Neural cell (in vitro differentiated cells): ENCODE measurements at regions not wholly inside any gene's neighbourhood (a gene's known extent, or its start where the extent isn't known, plus 50 kb on each side); places are given as distances from the start of the nearest gene placed in this dataset.

Experiments used
- CTCF ChIP-seq: fragments of 450-650 bp; IDR thresholded peaks from 2 replicates; pipeline ENCODE4 v1.5.1; 2014; ENCODE audit warnings: antibody characterized with exemption, mild to moderate bottlenecking, moderate library complexity; ENCODE audit not compliant: poor library complexity, severe bottlenecking
- EP300 ChIP-seq: fragments of 450-650 bp; conservative IDR thresholded peaks from 2 replicates; pipeline ENCODE4 v1.6.1; 2014; ENCODE audit warnings: antibody characterized with exemption, mild to moderate bottlenecking, moderate library complexity; ENCODE audit not compliant: poor library complexity, severe bottlenecking
- MXI1 ChIP-seq: fragments of 450-650 bp; conservative IDR thresholded peaks from 2 replicates; pipeline ENCODE4 v1.6.1; 2014; ENCODE audit warnings: antibody characterized with exemption, mild to moderate bottlenecking; ENCODE audit not compliant: poor library complexity, severe bottlenecking
- POLR2AphosphoS5 ChIP-seq: IDR thresholded peaks from 2 replicates; pipeline ENCODE4 v1.6.1; 2012
- TAF1 ChIP-seq: IDR thresholded peaks from 2 replicates; pipeline ENCODE4 v1.6.1; 2012; ENCODE audit warnings: low read depth

- no peak for TF ChIP-seq POLR2AphosphoS5
- no peak for TF ChIP-seq CTCF
- no peak for TF ChIP-seq EP300
- TF ChIP-seq TAF1, result no peak
- TF ChIP-seq MXI1, result no peak
Measured at GRCh38 chr12:67773896-67774295, 125.4 kb downstream of the DYRK2 start.
